HEK293 (cell line): ENCODE measurements at regions not wholly inside any gene's neighbourhood (a gene's known extent, or its start where the extent isn't known, plus 50 kb on each side); places are given as distances from the start of the nearest gene placed in this dataset.

Source experiments
- MZF1 ChIP-seq: fragments of 450-650 bp; formaldehyde crosslinking; IDR thresholded peaks from 2 replicates; pipeline ENCODE4 v1.5.1; 2017; ENCODE audit warnings: missing biosample characterization, missing genetic modification characterization, borderline replicate concordance
- TCF7L2 ChIP-seq: IDR thresholded peaks from 2 replicates; pipeline ENCODE4 v1.6.1; 2011; ENCODE audit warnings: low read depth, mild to moderate bottlenecking, inconsistent platforms, low read length, moderate library complexity, borderline replicate concordance
- TRIM28 ChIP-seq: IDR thresholded peaks from 2 replicates; pipeline ENCODE4 v1.6.1; 2011; ENCODE audit warnings: low read length, control low read depth, borderline replicate concordance
- ZBTB20 ChIP-seq: fragments of 450-650 bp; formaldehyde crosslinking; IDR thresholded peaks from 2 replicates; pipeline ENCODE4 v1.5.1; 2016; ENCODE audit warnings: missing biosample characterization, missing genetic modification characterization
- ZNF148 ChIP-seq: fragments of 450-650 bp; formaldehyde crosslinking; IDR thresholded peaks from 2 replicates; pipeline ENCODE4 v1.5.0; 2017; ENCODE audit warnings: missing biosample characterization, missing genetic modification characterization, borderline replicate concordance
- ZNF174 ChIP-seq: fragments of 450-650 bp; formaldehyde crosslinking; IDR thresholded peaks from 2 replicates; pipeline ENCODE4 v1.5.0; 2017; ENCODE audit warnings: missing biosample characterization, mild to moderate bottlenecking, missing genetic modification characterization
- ZNF18 ChIP-seq: fragments of 450-650 bp; formaldehyde crosslinking; IDR thresholded peaks from 2 replicates; pipeline ENCODE4 v1.5.1; 2016; ENCODE audit warnings: missing biosample characterization, missing genetic modification characterization
- ZNF311 ChIP-seq: fragments of 450-650 bp; formaldehyde crosslinking; IDR thresholded peaks from 2 replicates; pipeline ENCODE4 v1.5.1; 2017; ENCODE audit warnings: missing biosample characterization, missing genetic modification characterization, borderline replicate concordance
- ZNF416 ChIP-seq: fragments of 450-650 bp; formaldehyde crosslinking; IDR thresholded peaks from 2 replicates; pipeline ENCODE4 v1.5.1; 2016; ENCODE audit warnings: missing biosample characterization, missing genetic modification characterization
- TF ChIP-seq, protein P1 (sequence below): fragments of 450-650 bp; formaldehyde crosslinking; IDR thresholded peaks from 2 replicates; pipeline ENCODE4 v1.5.1; 2016; ENCODE audit warnings: missing biosample characterization, missing genetic modification characterization
- TF ChIP-seq, protein P2 (sequence below): fragments of 450-650 bp; formaldehyde crosslinking; IDR thresholded peaks from 2 replicates; pipeline ENCODE4 v1.5.1; 2016; ENCODE audit warnings: missing biosample characterization, missing genetic modification characterization, low read depth
- TF ChIP-seq, protein P3 (sequence below): fragments of 450-650 bp; formaldehyde crosslinking; IDR thresholded peaks from 2 replicates; pipeline ENCODE4 v1.5.1; 2016; ENCODE audit warnings: missing biosample characterization, missing genetic modification characterization
- TF ChIP-seq, protein P4 (sequence below): fragments of 450-650 bp; formaldehyde crosslinking; IDR thresholded peaks from 2 replicates; pipeline ENCODE4 v1.5.1; 2016; ENCODE audit warnings: missing biosample characterization, missing genetic modification characterization

- TF ChIP-seq ZNF174 (tag by site-specific recombination), result no peak
- TF ChIP-seq, protein P1, sequence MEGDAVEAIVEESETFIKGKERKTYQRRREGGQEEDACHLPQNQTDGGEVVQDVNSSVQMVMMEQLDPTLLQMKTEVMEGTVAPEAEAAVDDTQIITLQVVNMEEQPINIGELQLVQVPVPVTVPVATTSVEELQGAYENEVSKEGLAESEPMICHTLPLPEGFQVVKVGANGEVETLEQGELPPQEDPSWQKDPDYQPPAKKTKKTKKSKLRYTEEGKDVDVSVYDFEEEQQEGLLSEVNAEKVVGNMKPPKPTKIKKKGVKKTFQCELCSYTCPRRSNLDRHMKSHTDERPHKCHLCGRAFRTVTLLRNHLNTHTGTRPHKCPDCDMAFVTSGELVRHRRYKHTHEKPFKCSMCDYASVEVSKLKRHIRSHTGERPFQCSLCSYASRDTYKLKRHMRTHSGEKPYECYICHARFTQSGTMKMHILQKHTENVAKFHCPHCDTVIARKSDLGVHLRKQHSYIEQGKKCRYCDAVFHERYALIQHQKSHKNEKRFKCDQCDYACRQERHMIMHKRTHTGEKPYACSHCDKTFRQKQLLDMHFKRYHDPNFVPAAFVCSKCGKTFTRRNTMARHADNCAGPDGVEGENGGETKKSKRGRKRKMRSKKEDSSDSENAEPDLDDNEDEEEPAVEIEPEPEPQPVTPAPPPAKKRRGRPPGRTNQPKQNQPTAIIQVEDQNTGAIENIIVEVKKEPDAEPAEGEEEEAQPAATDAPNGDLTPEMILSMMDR (tag by site-specific recombination), result no peak
- no peak for TF ChIP-seq TRIM28
- TF ChIP-seq ZBTB20, result no peak
- no peak for TF ChIP-seq MZF1 (tag by site-specific recombination)
- no peak for TF ChIP-seq ZNF18
- no peak for TF ChIP-seq ZNF416 (tag by site-specific recombination)
- TF ChIP-seq ZNF148 (tag by site-specific recombination), result no peak
- no peak for TF ChIP-seq TCF7L2
- TF ChIP-seq, protein P2, sequence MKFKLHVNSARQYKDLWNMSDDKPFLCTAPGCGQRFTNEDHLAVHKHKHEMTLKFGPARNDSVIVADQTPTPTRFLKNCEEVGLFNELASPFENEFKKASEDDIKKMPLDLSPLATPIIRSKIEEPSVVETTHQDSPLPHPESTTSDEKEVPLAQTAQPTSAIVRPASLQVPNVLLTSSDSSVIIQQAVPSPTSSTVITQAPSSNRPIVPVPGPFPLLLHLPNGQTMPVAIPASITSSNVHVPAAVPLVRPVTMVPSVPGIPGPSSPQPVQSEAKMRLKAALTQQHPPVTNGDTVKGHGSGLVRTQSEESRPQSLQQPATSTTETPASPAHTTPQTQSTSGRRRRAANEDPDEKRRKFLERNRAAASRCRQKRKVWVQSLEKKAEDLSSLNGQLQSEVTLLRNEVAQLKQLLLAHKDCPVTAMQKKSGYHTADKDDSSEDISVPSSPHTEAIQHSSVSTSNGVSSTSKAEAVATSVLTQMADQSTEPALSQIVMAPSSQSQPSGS (tag by site-specific recombination), result no peak
- TF ChIP-seq, protein P3, sequence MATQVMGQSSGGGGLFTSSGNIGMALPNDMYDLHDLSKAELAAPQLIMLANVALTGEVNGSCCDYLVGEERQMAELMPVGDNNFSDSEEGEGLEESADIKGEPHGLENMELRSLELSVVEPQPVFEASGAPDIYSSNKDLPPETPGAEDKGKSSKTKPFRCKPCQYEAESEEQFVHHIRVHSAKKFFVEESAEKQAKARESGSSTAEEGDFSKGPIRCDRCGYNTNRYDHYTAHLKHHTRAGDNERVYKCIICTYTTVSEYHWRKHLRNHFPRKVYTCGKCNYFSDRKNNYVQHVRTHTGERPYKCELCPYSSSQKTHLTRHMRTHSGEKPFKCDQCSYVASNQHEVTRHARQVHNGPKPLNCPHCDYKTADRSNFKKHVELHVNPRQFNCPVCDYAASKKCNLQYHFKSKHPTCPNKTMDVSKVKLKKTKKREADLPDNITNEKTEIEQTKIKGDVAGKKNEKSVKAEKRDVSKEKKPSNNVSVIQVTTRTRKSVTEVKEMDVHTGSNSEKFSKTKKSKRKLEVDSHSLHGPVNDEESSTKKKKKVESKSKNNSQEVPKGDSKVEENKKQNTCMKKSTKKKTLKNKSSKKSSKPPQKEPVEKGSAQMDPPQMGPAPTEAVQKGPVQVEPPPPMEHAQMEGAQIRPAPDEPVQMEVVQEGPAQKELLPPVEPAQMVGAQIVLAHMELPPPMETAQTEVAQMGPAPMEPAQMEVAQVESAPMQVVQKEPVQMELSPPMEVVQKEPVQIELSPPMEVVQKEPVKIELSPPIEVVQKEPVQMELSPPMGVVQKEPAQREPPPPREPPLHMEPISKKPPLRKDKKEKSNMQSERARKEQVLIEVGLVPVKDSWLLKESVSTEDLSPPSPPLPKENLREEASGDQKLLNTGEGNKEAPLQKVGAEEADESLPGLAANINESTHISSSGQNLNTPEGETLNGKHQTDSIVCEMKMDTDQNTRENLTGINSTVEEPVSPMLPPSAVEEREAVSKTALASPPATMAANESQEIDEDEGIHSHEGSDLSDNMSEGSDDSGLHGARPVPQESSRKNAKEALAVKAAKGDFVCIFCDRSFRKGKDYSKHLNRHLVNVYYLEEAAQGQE (tag by site-specific recombination), result no peak
- TF ChIP-seq ZNF311 (tag by site-specific recombination), result no peak
- TF ChIP-seq, protein P4, sequence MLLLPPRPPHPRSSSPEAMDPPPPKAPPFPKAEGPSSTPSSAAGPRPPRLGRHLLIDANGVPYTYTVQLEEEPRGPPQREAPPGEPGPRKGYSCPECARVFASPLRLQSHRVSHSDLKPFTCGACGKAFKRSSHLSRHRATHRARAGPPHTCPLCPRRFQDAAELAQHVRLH, result no peak
These were observed 867.8 kb upstream of the CELF2 start for GRCh38 chr10:10149899-10150298.
